ENCODE measurements at regions not wholly inside any gene's neighbourhood (a gene's known extent, or its start where the extent isn't known, plus 50 kb on each side); places are given as distances from the start of the nearest gene placed in this dataset.
"Not testable (repeated sequence)": the region's sequence is repeated elsewhere in the genome, so short reads cannot be mapped to it uniquely, and the experiment has no call there.

- Histone ChIP-seq H3K9me3 (replicated peaks; ENCODE audit: low read length) (no peaks in the 10 kb centered on the region), H3K36me3 (ENCODE audit: insufficient read depth, low read length) (no peaks in the 10 kb centered on the region), H3K4me1 (ENCODE audit: control insufficient read depth, insufficient read depth, low read length) (no peaks in the 10 kb centered on the region), H3K4me3 (ENCODE audit: low read length) (no peak overlapping the region), H3K27me3 (ENCODE audit: control insufficient read depth, insufficient read depth, low read length) (peaks cover 5% of the 10 kb centered on the region), H3K9ac (ENCODE audit: low read depth, low read length) (no peak overlapping the region), H3K4me2 (ENCODE audit: low read length) (no peak overlapping the region)
Measured at GRCh38 chr4:177532358-177532757, 90.1 kb upstream of the AGA start.

GRCh38 chr4:177534841-177535240, 92.6 kb upstream of the AGA start:
- H3K9ac ChIP-seq (ENCODE audit: low read depth, low read length); H3K4me1 ChIP-seq (ENCODE audit: control insufficient read depth, insufficient read depth, low read length); H3K4me3 ChIP-seq (ENCODE audit: low read length); H3K36me3 ChIP-seq (ENCODE audit: insufficient read depth, low read length); H3K9me3 ChIP-seq (replicated peaks; ENCODE audit: low read length); H3K4me2 ChIP-seq (ENCODE audit: low read length); H3K27me3 ChIP-seq (ENCODE audit: control insufficient read depth, insufficient read depth, low read length): not testable (repeated sequence)

GRCh38 chr4:177546745-177547144, 104.5 kb upstream of the AGA start:
- H3K9ac ChIP-seq (ENCODE audit: low read depth, low read length) = no peak overlapping the region
- no peak overlapping the region for H3K4me2 ChIP-seq (ENCODE audit: low read length)
- H3K4me3 ChIP-seq (ENCODE audit: low read length) = no peak overlapping the region
- H3K4me1 ChIP-seq (ENCODE audit: control insufficient read depth, insufficient read depth, low read length) = no peaks in the 10 kb centered on the region
- H3K36me3 ChIP-seq (ENCODE audit: insufficient read depth, low read length) = no peaks in the 10 kb centered on the region
- no peaks in the 10 kb centered on the region for H3K9me3 ChIP-seq (replicated peaks; ENCODE audit: low read length)
- H3K27me3 ChIP-seq (ENCODE audit: control insufficient read depth, insufficient read depth, low read length) = no peaks in the 10 kb centered on the region

- Histone ChIP-seq H3K27me3 (ENCODE audit: control insufficient read depth, insufficient read depth, low read length) (no peaks in the 10 kb centered on the region), H3K4me3 (ENCODE audit: low read length) (no peak overlapping the region), H3K9me3 (replicated peaks; ENCODE audit: low read length) (no peaks in the 10 kb centered on the region), H3K4me2 (ENCODE audit: low read length) (no peak overlapping the region), H3K36me3 (ENCODE audit: insufficient read depth, low read length) (no peaks in the 10 kb centered on the region), H3K4me1 (ENCODE audit: control insufficient read depth, insufficient read depth, low read length) (no peaks in the 10 kb centered on the region), H3K9ac (ENCODE audit: low read depth, low read length) (no peak overlapping the region)
Measured at GRCh38 chr4:177547985-177548384, 105.7 kb upstream of the AGA start.

- Histone ChIP-seq H3K4me1 (ENCODE audit: control insufficient read depth, insufficient read depth, low read length) (no peaks in the 10 kb centered on the region), H3K27me3 (ENCODE audit: control insufficient read depth, insufficient read depth, low read length) (no peaks in the 10 kb centered on the region), H3K4me2 (ENCODE audit: low read length) (no peak overlapping the region), H3K36me3 (ENCODE audit: insufficient read depth, low read length) (no peaks in the 10 kb centered on the region), H3K4me3 (ENCODE audit: low read length) (no peak overlapping the region), H3K9ac (ENCODE audit: low read depth, low read length) (no peak overlapping the region), H3K9me3 (replicated peaks; ENCODE audit: low read length) (no peaks in the 10 kb centered on the region)
Measured at GRCh38 chr4:177555007-177555574, 112.9 kb upstream of the AGA start.

- H3K4me2 ChIP-seq (ENCODE audit: low read length) = no peak overlapping the region
- H3K9ac ChIP-seq (ENCODE audit: low read depth, low read length) = no peak overlapping the region
- H3K4me1 ChIP-seq (ENCODE audit: control insufficient read depth, insufficient read depth, low read length) = no peaks in the 10 kb centered on the region
- no peaks in the 10 kb centered on the region for H3K9me3 ChIP-seq (replicated peaks; ENCODE audit: low read length)
- no peaks in the 10 kb centered on the region for H3K36me3 ChIP-seq (ENCODE audit: insufficient read depth, low read length)
- no peaks in the 10 kb centered on the region for H3K27me3 ChIP-seq (ENCODE audit: control insufficient read depth, insufficient read depth, low read length)
- no peak overlapping the region for H3K4me3 ChIP-seq (ENCODE audit: low read length)
Measured at GRCh38 chr4:177557416-177557815, 115.2 kb upstream of the AGA start.

- no peak overlapping the region for H3K4me2 ChIP-seq (ENCODE audit: low read length)
- H3K36me3 ChIP-seq (ENCODE audit: insufficient read depth, low read length) = no peaks in the 10 kb centered on the region
- H3K27me3 ChIP-seq (ENCODE audit: control insufficient read depth, insufficient read depth, low read length) = no peaks in the 10 kb centered on the region
- H3K4me1 ChIP-seq (ENCODE audit: control insufficient read depth, insufficient read depth, low read length) = no peaks in the 10 kb centered on the region
- H3K9ac ChIP-seq (ENCODE audit: low read depth, low read length) = no peak overlapping the region
- H3K9me3 ChIP-seq (replicated peaks; ENCODE audit: low read length) = no peaks in the 10 kb centered on the region
- no peak overlapping the region for H3K4me3 ChIP-seq (ENCODE audit: low read length)
Measured at GRCh38 chr4:177558995-177559394, 116.8 kb upstream of the AGA start.

- H3K9ac ChIP-seq (ENCODE audit: low read depth, low read length) = no peak overlapping the region
- no peaks in the 10 kb centered on the region for H3K27me3 ChIP-seq (ENCODE audit: control insufficient read depth, insufficient read depth, low read length)
- no peak overlapping the region for H3K4me2 ChIP-seq (ENCODE audit: low read length)
- H3K4me1 ChIP-seq (ENCODE audit: control insufficient read depth, insufficient read depth, low read length) = no peaks in the 10 kb centered on the region
- no peaks in the 10 kb centered on the region for H3K9me3 ChIP-seq (replicated peaks; ENCODE audit: low read length)
- H3K4me3 ChIP-seq (ENCODE audit: low read length) = no peak overlapping the region
- no peaks in the 10 kb centered on the region for H3K36me3 ChIP-seq (ENCODE audit: insufficient read depth, low read length)
Measured at GRCh38 chr4:177562163-177562562, 119.9 kb upstream of the AGA start.

GRCh38 chr4:177562859-177563258, 120.6 kb upstream of the AGA start:
- Histone ChIP-seq H3K4me1 (ENCODE audit: control insufficient read depth, insufficient read depth, low read length) (no peaks in the 10 kb centered on the region), H3K36me3 (ENCODE audit: insufficient read depth, low read length) (no peaks in the 10 kb centered on the region), H3K9ac (ENCODE audit: low read depth, low read length) (no peak overlapping the region), H3K9me3 (replicated peaks; ENCODE audit: low read length) (no peaks in the 10 kb centered on the region), H3K4me3 (ENCODE audit: low read length) (no peak overlapping the region), H3K27me3 (ENCODE audit: control insufficient read depth, insufficient read depth, low read length) (no peaks in the 10 kb centered on the region), H3K4me2 (ENCODE audit: low read length) (no peak overlapping the region)

- Histone ChIP-seq H3K27me3 (ENCODE audit: control insufficient read depth, insufficient read depth, low read length) (no peaks in the 10 kb centered on the region), H3K4me1 (ENCODE audit: control insufficient read depth, insufficient read depth, low read length) (no peaks in the 10 kb centered on the region), H3K4me3 (ENCODE audit: low read length) (no peak overlapping the region), H3K4me2 (ENCODE audit: low read length) (no peak overlapping the region), H3K36me3 (ENCODE audit: insufficient read depth, low read length) (no peaks in the 10 kb centered on the region), H3K9me3 (replicated peaks; ENCODE audit: low read length) (no peaks in the 10 kb centered on the region), H3K9ac (ENCODE audit: low read depth, low read length) (no peak overlapping the region)
Measured at GRCh38 chr4:177566691-177567090, 124.5 kb upstream of the AGA start.

- H3K4me1 ChIP-seq (ENCODE audit: control insufficient read depth, insufficient read depth, low read length) = no peaks in the 10 kb centered on the region
- no peak overlapping the region for H3K9ac ChIP-seq (ENCODE audit: low read depth, low read length)
- H3K4me2 ChIP-seq (ENCODE audit: low read length) = no peak overlapping the region
- H3K27me3 ChIP-seq (ENCODE audit: control insufficient read depth, insufficient read depth, low read length) = no peaks in the 10 kb centered on the region
- H3K4me3 ChIP-seq (ENCODE audit: low read length) = no peak overlapping the region
- no peaks in the 10 kb centered on the region for H3K36me3 ChIP-seq (ENCODE audit: insufficient read depth, low read length)
- no peaks in the 10 kb centered on the region for H3K9me3 ChIP-seq (replicated peaks; ENCODE audit: low read length)
Measured at GRCh38 chr4:177568931-177569330, 126.7 kb upstream of the AGA start.

- Histone ChIP-seq H3K4me3 (ENCODE audit: low read length) (no peak overlapping the region), H3K36me3 (ENCODE audit: insufficient read depth, low read length) (no peaks in the 10 kb centered on the region), H3K9me3 (replicated peaks; ENCODE audit: low read length) (no peaks in the 10 kb centered on the region), H3K27me3 (ENCODE audit: control insufficient read depth, insufficient read depth, low read length) (no peaks in the 10 kb centered on the region), H3K9ac (ENCODE audit: low read depth, low read length) (no peak overlapping the region), H3K4me2 (ENCODE audit: low read length) (no peak overlapping the region), H3K4me1 (ENCODE audit: control insufficient read depth, insufficient read depth, low read length) (no peaks in the 10 kb centered on the region)
Measured at GRCh38 chr4:177569434-177569833, 127.2 kb upstream of the AGA start.
